WTC11 (cell line): ENCODE measurements at regions not wholly inside any gene's neighbourhood (a gene's known extent, or its start where the extent isn't known, plus 50 kb on each side); places are given as distances from the start of the nearest gene placed in this dataset.

Source experiments
- ATAC-seq: fragments of 200-7000 bp; cut with Tn5 transposase; 2 replicates; pipeline ENCODE4 v1.10.0; 2021; ENCODE audit warnings: mild to moderate bottlenecking, moderate library complexity
- CTCF ChIA-PET: fragments of 300-600 bp; sonication (Branson Sonifier 250); formaldehyde crosslinking; loops from one replicate; lab custom pipeline; 2021; ENCODE audit warnings: antibody characterized with exemption; lab: Charles Lee
- POLR2A ChIA-PET: fragments of 350-600 bp; sonication (Branson Sonifier 250); formaldehyde crosslinking; loops from one replicate; lab custom pipeline; 2021; ENCODE audit warnings: antibody characterized with exemption; lab: Charles Lee
- DNase-seq: peaks from one replicate; pipeline ENCODE4 v3.0.0; 2021; ENCODE audit warnings: low spot score
- H3K27ac Mint-ChIP-seq: 2 replicates; pipeline ENCODE4 v1.8.0; 2021; ENCODE audit warnings: mixed read lengths
- H3K27me3 Mint-ChIP-seq: 2 replicates; pipeline ENCODE4 v1.8.0; 2021; ENCODE audit warnings: low read depth, mild to moderate bottlenecking, moderate library complexity, mixed read lengths
- H3K36me3 Mint-ChIP-seq: 2 replicates; pipeline ENCODE4 v1.8.0; 2021; ENCODE audit warnings: mixed read lengths
- H3K4me1 Mint-ChIP-seq: 2 replicates; pipeline ENCODE4 v1.8.0; 2022; ENCODE audit warnings: mixed read lengths
- H3K4me3 Mint-ChIP-seq: 2 replicates; pipeline ENCODE4 v1.8.0; 2021; ENCODE audit warnings: mild to moderate bottlenecking, moderate library complexity, mixed read lengths
- H3K9me3 Mint-ChIP-seq: 2 replicates; pipeline ENCODE4 v1.8.0; 2021; ENCODE audit warnings: mixed read lengths
- CREB1 ChIP-seq: sonication (generic); formaldehyde crosslinking; IDR thresholded peaks from 2 replicates; pipeline ENCODE4 v1.8.0; 2023; ENCODE audit warnings: mild to moderate bottlenecking, missing genetic modification reagents
- E2F4 ChIP-seq: sonication (generic); formaldehyde crosslinking; IDR thresholded peaks from 2 replicates; pipeline ENCODE4 v1.8.1; 2022; ENCODE audit warnings: low read depth, mild to moderate bottlenecking, moderate library complexity, missing genetic modification reagents, borderline replicate concordance
- ELF4 ChIP-seq: sonication (generic); formaldehyde crosslinking; IDR thresholded peaks from 2 replicates; pipeline ENCODE4 v1.8.1; 2022; ENCODE audit warnings: low read depth, mild to moderate bottlenecking, moderate library complexity, missing genetic modification reagents
- GRHL2 ChIP-seq: fragments of 250-450 bp; sonication (Bioruptor Pico); IDR thresholded peaks from 2 replicates; pipeline ENCODE4 v1.8.0; 2022; ENCODE audit warnings: mild to moderate bottlenecking, moderate library complexity; ENCODE audit not compliant: insufficient replicate concordance, severe bottlenecking
- HMGA2 ChIP-seq: fragments of 250-450 bp; sonication (Bioruptor Pico); IDR thresholded peaks from 2 replicates; pipeline ENCODE4 v1.4.0; 2021; ENCODE audit warnings: mild to moderate bottlenecking, moderate library complexity
- NFATC4 ChIP-seq: fragments of 250-450 bp; sonication (Bioruptor Pico); IDR thresholded peaks from 2 replicates; pipeline ENCODE4 v1.9.0; 2021; ENCODE audit warnings: mild to moderate bottlenecking
- ZNF121 ChIP-seq: sonication (generic); formaldehyde crosslinking; IDR thresholded peaks from 2 replicates; pipeline ENCODE4 v1.8.0; 2023; ENCODE audit warnings: missing genetic modification reagents
- ZNF263 ChIP-seq: sonication (generic); formaldehyde crosslinking; IDR thresholded peaks from 2 replicates; pipeline ENCODE4 v1.8.1; 2022; ENCODE audit warnings: low read depth, mild to moderate bottlenecking, moderate library complexity, missing genetic modification reagents
- ZNF512 ChIP-seq: sonication (generic); formaldehyde crosslinking; IDR thresholded peaks from 2 replicates; pipeline ENCODE4 v1.8.1; 2022; ENCODE audit warnings: missing genetic modification reagents, borderline replicate concordance
- ZSCAN18 ChIP-seq: fragments of 250-450 bp; sonication (Bioruptor Pico); IDR thresholded peaks from 2 replicates; pipeline ENCODE4 v2.1.2; 2022; ENCODE audit warnings: mild to moderate bottlenecking, moderate library complexity
- TF ChIP-seq, protein P1 (sequence below): sonication (generic); formaldehyde crosslinking; IDR thresholded peaks from 2 replicates; pipeline ENCODE4 v1.8.1; 2023; ENCODE audit warnings: mild to moderate bottlenecking, missing genetic modification reagents
- TF ChIP-seq, protein P2 (sequence below): fragments of 250-450 bp; sonication (Bioruptor Pico); IDR thresholded peaks from 2 replicates; pipeline ENCODE4 v1.9.0; 2021; ENCODE audit warnings: mild to moderate bottlenecking
- TF ChIP-seq, protein P3 (sequence below): fragments of 250-450 bp; sonication (Bioruptor Pico); IDR thresholded peaks from 2 replicates; pipeline ENCODE4 v1.9.0; 2021; ENCODE audit warnings: moderate library complexity, mild to moderate bottlenecking, inconsistent platforms, borderline replicate concordance
- TF ChIP-seq, protein P4 (sequence below): sonication (generic); formaldehyde crosslinking; IDR thresholded peaks from 2 replicates; pipeline ENCODE4 v1.8.1; 2023; ENCODE audit warnings: mild to moderate bottlenecking, missing genetic modification reagents
- TF ChIP-seq, protein P5 (sequence below): fragments of 200-600 bp; IDR thresholded peaks from 2 replicates; pipeline ENCODE4 v1.8.0; 2022; ENCODE audit warnings: antibody characterized with exemption
- TF ChIP-seq, protein P6 (sequence below): fragments of 250-450 bp; sonication (Bioruptor Pico); IDR thresholded peaks from 2 replicates; pipeline ENCODE4 v1.9.0; 2021; ENCODE audit warnings: mild to moderate bottlenecking, borderline replicate concordance

GRCh38 chr1:189036628-189037027 is 1441.0 kb downstream of the BRINP3 start (continued):
- TF ChIP-seq, protein P1, sequence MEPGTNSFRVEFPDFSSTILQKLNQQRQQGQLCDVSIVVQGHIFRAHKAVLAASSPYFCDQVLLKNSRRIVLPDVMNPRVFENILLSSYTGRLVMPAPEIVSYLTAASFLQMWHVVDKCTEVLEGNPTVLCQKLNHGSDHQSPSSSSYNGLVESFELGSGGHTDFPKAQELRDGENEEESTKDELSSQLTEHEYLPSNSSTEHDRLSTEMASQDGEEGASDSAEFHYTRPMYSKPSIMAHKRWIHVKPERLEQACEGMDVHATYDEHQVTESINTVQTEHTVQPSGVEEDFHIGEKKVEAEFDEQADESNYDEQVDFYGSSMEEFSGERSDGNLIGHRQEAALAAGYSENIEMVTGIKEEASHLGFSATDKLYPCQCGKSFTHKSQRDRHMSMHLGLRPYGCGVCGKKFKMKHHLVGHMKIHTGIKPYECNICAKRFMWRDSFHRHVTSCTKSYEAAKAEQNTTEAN (CRISPR knock-in tag): no peak
- TF ChIP-seq GRHL2 (no peak), HMGA2 (no peak), ZSCAN18 (no peak)
- TF ChIP-seq, protein P2, sequence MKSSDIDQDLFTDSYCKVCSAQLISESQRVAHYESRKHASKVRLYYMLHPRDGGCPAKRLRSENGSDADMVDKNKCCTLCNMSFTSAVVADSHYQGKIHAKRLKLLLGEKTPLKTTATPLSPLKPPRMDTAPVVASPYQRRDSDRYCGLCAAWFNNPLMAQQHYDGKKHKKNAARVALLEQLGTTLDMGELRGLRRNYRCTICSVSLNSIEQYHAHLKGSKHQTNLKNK (CRISPR knock-in tag): no peak

DNA sequence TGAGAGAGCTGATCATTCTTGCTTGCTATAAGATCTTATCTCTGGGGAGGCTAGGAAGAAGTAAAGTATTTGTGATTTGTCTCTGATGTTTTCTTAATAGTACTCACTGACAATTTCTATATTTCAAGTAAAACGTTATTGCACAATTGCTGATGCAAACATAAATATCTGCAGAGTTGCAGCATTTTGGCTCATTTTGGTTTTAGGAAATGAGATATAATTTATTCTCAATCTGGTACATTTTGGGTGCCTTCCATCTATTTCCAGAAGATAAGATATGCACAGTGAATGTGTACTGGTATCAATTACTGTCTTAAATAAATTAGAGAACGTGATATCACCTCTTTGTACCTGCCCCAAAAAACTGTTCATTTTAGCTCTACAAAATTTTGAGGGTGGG is 1431.5 kb downstream of the BRINP3 start:
- POLR2A ChIA-PET: no interaction called here
- no peaks in the 10 kb centered on the region; the same call in 1 of the 2 replicates for H3K27me3 Mint-ChIP-seq
- no peak overlapping the region for H3K27ac Mint-ChIP-seq
- ATAC-seq (no peak), DNase-seq (no peak)
- H3K4me1 Mint-ChIP-seq: no peaks in the 10 kb centered on the region
- CTCF ChIA-PET: no interaction called here
- H3K9me3 Mint-ChIP-seq: no peaks in the 10 kb centered on the region
- H3K36me3 Mint-ChIP-seq: no peaks in the 10 kb centered on the region
- no peak overlapping the region for H3K4me3 Mint-ChIP-seq
- TF ChIP-seq, protein P3, sequence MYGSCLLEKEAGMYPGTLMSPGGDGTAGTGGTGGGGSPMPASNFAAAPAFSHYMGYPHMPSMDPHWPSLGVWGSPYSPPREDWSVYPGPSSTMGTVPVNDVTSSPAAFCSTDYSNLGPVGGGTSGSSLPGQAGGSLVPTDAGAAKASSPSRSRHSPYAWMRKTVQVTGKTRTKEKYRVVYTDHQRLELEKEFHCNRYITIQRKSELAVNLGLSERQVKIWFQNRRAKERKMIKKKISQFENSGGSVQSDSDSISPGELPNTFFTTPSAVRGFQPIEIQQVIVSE (CRISPR knock-in tag): no peak
- TF ChIP-seq ZNF512 (CRISPR knock-in tag) (no peak), E2F4 (CRISPR knock-in tag) (no peak), NFATC4 (CRISPR knock-in tag) (no peak), ZNF121 (CRISPR knock-in tag) (no peak), ELF4 (CRISPR knock-in tag) (no peak), ZNF263 (no peak), CREB1 (no peak), GRHL2 (no peak)
- TF ChIP-seq, protein P4, sequence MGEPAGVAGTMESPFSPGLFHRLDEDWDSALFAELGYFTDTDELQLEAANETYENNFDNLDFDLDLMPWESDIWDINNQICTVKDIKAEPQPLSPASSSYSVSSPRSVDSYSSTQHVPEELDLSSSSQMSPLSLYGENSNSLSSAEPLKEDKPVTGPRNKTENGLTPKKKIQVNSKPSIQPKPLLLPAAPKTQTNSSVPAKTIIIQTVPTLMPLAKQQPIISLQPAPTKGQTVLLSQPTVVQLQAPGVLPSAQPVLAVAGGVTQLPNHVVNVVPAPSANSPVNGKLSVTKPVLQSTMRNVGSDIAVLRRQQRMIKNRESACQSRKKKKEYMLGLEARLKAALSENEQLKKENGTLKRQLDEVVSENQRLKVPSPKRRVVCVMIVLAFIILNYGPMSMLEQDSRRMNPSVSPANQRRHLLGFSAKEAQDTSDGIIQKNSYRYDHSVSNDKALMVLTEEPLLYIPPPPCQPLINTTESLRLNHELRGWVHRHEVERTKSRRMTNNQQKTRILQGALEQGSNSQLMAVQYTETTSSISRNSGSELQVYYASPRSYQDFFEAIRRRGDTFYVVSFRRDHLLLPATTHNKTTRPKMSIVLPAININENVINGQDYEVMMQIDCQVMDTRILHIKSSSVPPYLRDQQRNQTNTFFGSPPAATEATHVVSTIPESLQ (CRISPR knock-in tag): no peak
- TF ChIP-seq, protein P2 (CRISPR knock-in tag): no peak
- TF ChIP-seq, protein P5, sequence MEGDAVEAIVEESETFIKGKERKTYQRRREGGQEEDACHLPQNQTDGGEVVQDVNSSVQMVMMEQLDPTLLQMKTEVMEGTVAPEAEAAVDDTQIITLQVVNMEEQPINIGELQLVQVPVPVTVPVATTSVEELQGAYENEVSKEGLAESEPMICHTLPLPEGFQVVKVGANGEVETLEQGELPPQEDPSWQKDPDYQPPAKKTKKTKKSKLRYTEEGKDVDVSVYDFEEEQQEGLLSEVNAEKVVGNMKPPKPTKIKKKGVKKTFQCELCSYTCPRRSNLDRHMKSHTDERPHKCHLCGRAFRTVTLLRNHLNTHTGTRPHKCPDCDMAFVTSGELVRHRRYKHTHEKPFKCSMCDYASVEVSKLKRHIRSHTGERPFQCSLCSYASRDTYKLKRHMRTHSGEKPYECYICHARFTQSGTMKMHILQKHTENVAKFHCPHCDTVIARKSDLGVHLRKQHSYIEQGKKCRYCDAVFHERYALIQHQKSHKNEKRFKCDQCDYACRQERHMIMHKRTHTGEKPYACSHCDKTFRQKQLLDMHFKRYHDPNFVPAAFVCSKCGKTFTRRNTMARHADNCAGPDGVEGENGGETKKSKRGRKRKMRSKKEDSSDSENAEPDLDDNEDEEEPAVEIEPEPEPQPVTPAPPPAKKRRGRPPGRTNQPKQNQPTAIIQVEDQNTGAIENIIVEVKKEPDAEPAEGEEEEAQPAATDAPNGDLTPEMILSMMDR: no peak
- TF ChIP-seq, protein P6, sequence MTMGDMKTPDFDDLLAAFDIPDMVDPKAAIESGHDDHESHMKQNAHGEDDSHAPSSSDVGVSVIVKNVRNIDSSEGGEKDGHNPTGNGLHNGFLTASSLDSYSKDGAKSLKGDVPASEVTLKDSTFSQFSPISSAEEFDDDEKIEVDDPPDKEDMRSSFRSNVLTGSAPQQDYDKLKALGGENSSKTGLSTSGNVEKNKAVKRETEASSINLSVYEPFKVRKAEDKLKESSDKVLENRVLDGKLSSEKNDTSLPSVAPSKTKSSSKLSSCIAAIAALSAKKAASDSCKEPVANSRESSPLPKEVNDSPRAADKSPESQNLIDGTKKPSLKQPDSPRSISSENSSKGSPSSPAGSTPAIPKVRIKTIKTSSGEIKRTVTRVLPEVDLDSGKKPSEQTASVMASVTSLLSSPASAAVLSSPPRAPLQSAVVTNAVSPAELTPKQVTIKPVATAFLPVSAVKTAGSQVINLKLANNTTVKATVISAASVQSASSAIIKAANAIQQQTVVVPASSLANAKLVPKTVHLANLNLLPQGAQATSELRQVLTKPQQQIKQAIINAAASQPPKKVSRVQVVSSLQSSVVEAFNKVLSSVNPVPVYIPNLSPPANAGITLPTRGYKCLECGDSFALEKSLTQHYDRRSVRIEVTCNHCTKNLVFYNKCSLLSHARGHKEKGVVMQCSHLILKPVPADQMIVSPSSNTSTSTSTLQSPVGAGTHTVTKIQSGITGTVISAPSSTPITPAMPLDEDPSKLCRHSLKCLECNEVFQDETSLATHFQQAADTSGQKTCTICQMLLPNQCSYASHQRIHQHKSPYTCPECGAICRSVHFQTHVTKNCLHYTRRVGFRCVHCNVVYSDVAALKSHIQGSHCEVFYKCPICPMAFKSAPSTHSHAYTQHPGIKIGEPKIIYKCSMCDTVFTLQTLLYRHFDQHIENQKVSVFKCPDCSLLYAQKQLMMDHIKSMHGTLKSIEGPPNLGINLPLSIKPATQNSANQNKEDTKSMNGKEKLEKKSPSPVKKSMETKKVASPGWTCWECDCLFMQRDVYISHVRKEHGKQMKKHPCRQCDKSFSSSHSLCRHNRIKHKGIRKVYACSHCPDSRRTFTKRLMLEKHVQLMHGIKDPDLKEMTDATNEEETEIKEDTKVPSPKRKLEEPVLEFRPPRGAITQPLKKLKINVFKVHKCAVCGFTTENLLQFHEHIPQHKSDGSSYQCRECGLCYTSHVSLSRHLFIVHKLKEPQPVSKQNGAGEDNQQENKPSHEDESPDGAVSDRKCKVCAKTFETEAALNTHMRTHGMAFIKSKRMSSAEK (CRISPR knock-in tag): no peak
